ENCODE measurements at regions not wholly inside any gene's neighbourhood (a gene's known extent, or its start where the extent isn't known, plus 50 kb on each side); places are given as distances from the start of the nearest gene placed in this dataset.

DNA sequence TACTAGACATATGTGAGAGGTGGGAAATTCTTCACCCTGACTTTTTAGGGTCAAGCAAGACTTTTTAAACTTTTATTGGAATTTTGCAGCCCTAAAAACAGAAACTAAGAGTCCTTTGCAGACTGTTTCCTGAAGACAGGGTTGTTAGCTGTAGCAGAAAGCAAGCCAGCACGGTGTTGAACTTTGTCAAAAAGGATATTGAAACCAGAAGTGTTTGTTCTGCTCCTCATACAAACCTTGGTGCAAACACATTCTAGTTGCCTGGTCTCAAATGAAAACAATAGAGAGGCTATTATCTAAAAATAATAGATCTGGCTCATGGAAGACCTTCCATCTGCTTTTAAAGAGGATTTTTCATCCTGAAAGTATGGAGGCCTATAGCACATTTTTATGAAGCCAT is 65.8 kb upstream of the IGFBP5 start:
- TF ChIP-seq EZH2 (IDR thresholded peaks at IDR 0.05) = no peak
- no peak for TF ChIP-seq POLR2AphosphoS5 (IDR thresholded peaks at IDR 0.05; ENCODE audit: borderline replicate concordance, low read depth, low read length)
- no peak for TF ChIP-seq FOXP2 (optimal IDR thresholded peaks at IDR 0.05; ENCODE audit: control extremely low read depth, extremely low read length, insufficient read depth)
